GM04503 (cell line): ENCODE measurements at regions not wholly inside any gene's neighbourhood (a gene's known extent, or its start where the extent isn't known, plus 50 kb on each side); places are given as distances from the start of the nearest gene placed in this dataset.
"Not testable (repeated sequence)": the region's sequence is repeated elsewhere in the genome, so short reads cannot be mapped to it uniquely, and the experiment has no call there.

Source experiments
- DNase-seq: peaks from one replicate; pipeline ENCODE4 v3.0.0-alpha.2; 2012; ENCODE audit warnings: low read depth

- no peak for DNase-seq
These were observed 51.7 kb upstream of the MYO10 start for GRCh38 chr5:16987776-16988175.

- not testable (repeated sequence) for DNase-seq
These were observed 54.9 kb upstream of the MYO10 start for GRCh38 chr5:16990817-16991520.

GRCh38 chr5:16992006-16992405 lies 55.9 kb upstream of the MYO10 start:
- no peak for DNase-seq

- DNase-seq, result no peak
These were observed 56.4 kb upstream of the MYO10 start for GRCh38 chr5:16992444-16992843.

- DNase-seq, result no peak
These were observed 58.5 kb upstream of the MYO10 start for GRCh38 chr5:16994565-16994964.

- no peak for DNase-seq
These were observed 59.3 kb upstream of the MYO10 start for GRCh38 chr5:16995372-16995771.

- peak; percentile 94 for DNase-seq
These were observed 64.3 kb upstream of the MYO10 start for GRCh38 chr5:17000291-17000939.

- DNase-seq, result no peak
These were observed 65.3 kb upstream of the MYO10 start for GRCh38 chr5:17001428-17001827.

- DNase-seq, result no peak
These were observed 68.5 kb upstream of the MYO10 start for GRCh38 chr5:17004441-17005106.

GRCh38 chr5:17005107-17005828 lies 69.2 kb upstream of the MYO10 start:
- DNase-seq, result no peak

- no peak for DNase-seq
These were observed 76.2 kb upstream of the MYO10 start for GRCh38 chr5:17012289-17012688.

- DNase-seq, result no peak
These were observed 78.6 kb upstream of the MYO10 start for GRCh38 chr5:17014686-17015085.

GRCh38 chr5:17018871-17019270 lies 82.8 kb upstream of the MYO10 start:
- DNase-seq, result no peak

- DNase-seq, result no peak
These were observed 83.2 kb upstream of the MYO10 start for GRCh38 chr5:17019324-17019723.

GRCh38 chr5:17020678-17021601 lies 84.9 kb upstream of the MYO10 start:
- no peak for DNase-seq

- DNase-seq, result no peak
These were observed 85.5 kb upstream of the MYO10 start for GRCh38 chr5:17021602-17021932.

GRCh38 chr5:17022296-17022695 lies 86.2 kb upstream of the MYO10 start:
- DNase-seq, result no peak

GRCh38 chr5:17024686-17025180 lies 88.6 kb upstream of the MYO10 start:
- no peak for DNase-seq

GRCh38 chr5:17031659-17032277 lies 95.7 kb upstream of the MYO10 start:
- not testable (repeated sequence) for DNase-seq

GRCh38 chr5:17032314-17032985 lies 96.4 kb upstream of the MYO10 start:
- not testable (repeated sequence) for DNase-seq
